Activated B cell treated with CpG ODN at 0.5 μM for 24 hours (primary cell): ENCODE measurements at regions not wholly inside any gene's neighbourhood (a gene's known extent, or its start where the extent isn't known, plus 50 kb on each side); places are given as distances from the start of the nearest gene placed in this dataset.

Experiments used
- ATAC-seq: fragments of 200-7000 bp; cut with Tn5 transposase; one replicate; pipeline ENCODE4 v1.10.0; 2021; ENCODE audit warnings: low read depth, mild to moderate bottlenecking, moderate library complexity
- CTCF ChIA-PET: fragments of 350-600 bp; sonication (Branson Sonifier 250); formaldehyde crosslinking; loops from one replicate; lab custom pipeline; 2021; ENCODE audit warnings: antibody characterized with exemption; lab: Charles Lee
- POLR2A ChIA-PET: fragments of 350-600 bp; sonication (Branson Sonifier 250); formaldehyde crosslinking; loops from one replicate; lab custom pipeline; 2021; ENCODE audit warnings: antibody characterized with exemption; lab: Charles Lee
- DNase-seq: peaks from one replicate; pipeline ENCODE4 v3.0.0; 2022
- H3K27ac Mint-ChIP-seq: one replicate; pipeline ENCODE4 v1.8.0; 2020; ENCODE audit warnings: mixed read lengths
- H3K27me3 Mint-ChIP-seq: one replicate; pipeline ENCODE4 v1.8.0; 2021; ENCODE audit warnings: mixed read lengths
- H3K36me3 Mint-ChIP-seq: one replicate; pipeline ENCODE4 v1.8.0; 2021; ENCODE audit warnings: low read depth, mixed read lengths
- H3K4me1 Mint-ChIP-seq: one replicate; pipeline ENCODE4 v1.8.0; 2021; ENCODE audit warnings: mixed read lengths
- H3K4me3 Mint-ChIP-seq: one replicate; pipeline ENCODE4 v1.8.0; 2020; ENCODE audit warnings: mild to moderate bottlenecking, mixed read lengths
- H3K9me3 Mint-ChIP-seq: one replicate; pipeline ENCODE4 v1.8.0; 2020; ENCODE audit warnings: mixed read lengths
- intact Hi-C: fragments of 100-400 bp; cut with micrococcal nuclease; formaldehyde crosslinking; loops from one replicate; pipeline ENCODE4 v1.15.1; 2024
- TF ChIP-seq, protein P1 (sequence below): fragments of 200-600 bp; IDR thresholded peaks from one replicate; pipeline ENCODE4 v1.8.0; 2022; ENCODE audit warnings: antibody characterized with exemption, mild to moderate bottlenecking

GRCh38 chr3:87426918-87427317 is 150.5 kb upstream of the POU1F1 start:
- ATAC-seq, result no peak
- intact Hi-C loops, result no loop called here
- Mint-ChIP-seq H3K36me3 (no peaks in the 10 kb centered on the region), H3K27ac (no peak overlapping the region), H3K9me3 (no peaks in the 10 kb centered on the region), H3K4me1 (no peaks in the 10 kb centered on the region), H3K27me3 (no peaks in the 10 kb centered on the region), H3K4me3 (no peak overlapping the region)
- ChIA-PET CTCF (no interaction called here), POLR2A (no interaction called here)
- TF ChIP-seq, protein P1, sequence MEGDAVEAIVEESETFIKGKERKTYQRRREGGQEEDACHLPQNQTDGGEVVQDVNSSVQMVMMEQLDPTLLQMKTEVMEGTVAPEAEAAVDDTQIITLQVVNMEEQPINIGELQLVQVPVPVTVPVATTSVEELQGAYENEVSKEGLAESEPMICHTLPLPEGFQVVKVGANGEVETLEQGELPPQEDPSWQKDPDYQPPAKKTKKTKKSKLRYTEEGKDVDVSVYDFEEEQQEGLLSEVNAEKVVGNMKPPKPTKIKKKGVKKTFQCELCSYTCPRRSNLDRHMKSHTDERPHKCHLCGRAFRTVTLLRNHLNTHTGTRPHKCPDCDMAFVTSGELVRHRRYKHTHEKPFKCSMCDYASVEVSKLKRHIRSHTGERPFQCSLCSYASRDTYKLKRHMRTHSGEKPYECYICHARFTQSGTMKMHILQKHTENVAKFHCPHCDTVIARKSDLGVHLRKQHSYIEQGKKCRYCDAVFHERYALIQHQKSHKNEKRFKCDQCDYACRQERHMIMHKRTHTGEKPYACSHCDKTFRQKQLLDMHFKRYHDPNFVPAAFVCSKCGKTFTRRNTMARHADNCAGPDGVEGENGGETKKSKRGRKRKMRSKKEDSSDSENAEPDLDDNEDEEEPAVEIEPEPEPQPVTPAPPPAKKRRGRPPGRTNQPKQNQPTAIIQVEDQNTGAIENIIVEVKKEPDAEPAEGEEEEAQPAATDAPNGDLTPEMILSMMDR, result no peak
- DNase-seq, result no peak

- no peak for DNase-seq
- no peak overlapping the region for H3K27ac Mint-ChIP-seq
- no peaks in the 10 kb centered on the region for H3K36me3 Mint-ChIP-seq
- CTCF ChIA-PET, result no interaction called here
- no peaks in the 10 kb centered on the region for H3K9me3 Mint-ChIP-seq
- H3K4me3 Mint-ChIP-seq, result no peak overlapping the region
- no peaks in the 10 kb centered on the region for H3K27me3 Mint-ChIP-seq
- POLR2A ChIA-PET, result no interaction called here
- intact Hi-C loops, result no loop called here
- ATAC-seq, result no peak
- no peaks in the 10 kb centered on the region for H3K4me1 Mint-ChIP-seq
- TF ChIP-seq, protein P1, result no peak
Measured at GRCh38 chr3:87425056-87425455, 148.7 kb upstream of the POU1F1 start.

DNA sequence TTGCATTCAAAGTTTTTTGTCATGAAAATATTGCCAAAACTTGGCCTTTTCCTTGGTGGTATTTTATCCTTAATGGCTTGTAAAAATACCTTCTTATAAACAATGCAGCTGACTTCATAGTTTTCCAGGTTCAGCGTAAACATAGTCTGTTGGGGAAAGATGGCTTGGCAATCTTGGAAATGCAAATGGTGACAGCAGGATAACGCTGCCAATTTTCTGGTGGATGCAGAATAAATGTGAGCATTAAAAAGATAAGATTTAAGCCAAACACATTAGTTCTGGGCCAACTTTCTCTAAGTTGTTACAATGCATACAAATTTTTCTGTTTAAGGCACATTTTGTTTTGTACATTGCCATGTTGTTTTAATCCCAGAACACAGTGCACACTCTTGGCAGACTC is 147.0 kb upstream of the POU1F1 start:
- intact Hi-C loops, result no loop called here
- CTCF ChIA-PET, result no interaction called here
- DNase-seq (no peak), ATAC-seq (no peak)
- no peaks in the 10 kb centered on the region for H3K27me3 Mint-ChIP-seq
- no peaks in the 10 kb centered on the region for H3K36me3 Mint-ChIP-seq
- H3K9me3 Mint-ChIP-seq, result no peaks in the 10 kb centered on the region
- no peak overlapping the region for H3K27ac Mint-ChIP-seq
- no peak overlapping the region for H3K4me3 Mint-ChIP-seq
- POLR2A ChIA-PET, result no interaction called here
- H3K4me1 Mint-ChIP-seq, result no peaks in the 10 kb centered on the region
- TF ChIP-seq, protein P1, result no peak

- CTCF ChIA-PET, result no interaction called here
- ATAC-seq (no peak), DNase-seq (no peak)
- no peaks in the 10 kb centered on the region for H3K36me3 Mint-ChIP-seq
- H3K9me3 Mint-ChIP-seq, result no peaks in the 10 kb centered on the region
- TF ChIP-seq, protein P1, result no peak
- no peaks in the 10 kb centered on the region for H3K27me3 Mint-ChIP-seq
- H3K27ac Mint-ChIP-seq, result no peak overlapping the region
- no peak overlapping the region for H3K4me3 Mint-ChIP-seq
- POLR2A ChIA-PET, result no interaction called here
- intact Hi-C loops, result no loop called here
- H3K4me1 Mint-ChIP-seq, result no peaks in the 10 kb centered on the region
Measured at GRCh38 chr3:87422333-87422732, 145.9 kb upstream of the POU1F1 start.

DNA sequence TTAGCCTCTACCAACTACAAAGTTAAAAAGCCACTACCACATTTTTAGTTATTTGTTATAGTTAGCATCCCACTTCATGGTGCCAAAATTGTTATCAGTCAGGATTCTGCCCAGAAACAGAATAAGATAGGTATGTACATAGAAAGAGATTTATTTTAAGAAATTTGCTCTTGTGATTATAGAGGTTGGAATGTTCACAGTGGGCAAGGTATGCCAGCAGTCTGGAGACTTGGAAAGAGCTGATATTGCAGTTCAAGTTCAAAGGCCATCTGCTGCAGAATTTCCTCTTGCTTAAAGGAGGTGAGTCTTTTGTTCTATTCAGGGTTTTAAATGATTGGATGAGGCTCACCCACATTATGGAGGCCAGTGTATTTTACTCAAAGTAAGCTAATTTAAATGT is 143.8 kb upstream of the POU1F1 start:
- Mint-ChIP-seq H3K9me3 (no peaks in the 10 kb centered on the region), H3K27me3 (no peaks in the 10 kb centered on the region), H3K27ac (no peak overlapping the region), H3K36me3 (no peaks in the 10 kb centered on the region), H3K4me1 (no peaks in the 10 kb centered on the region), H3K4me3 (no peak overlapping the region)
- intact Hi-C loops, result no loop called here
- ATAC-seq (no peak), DNase-seq (no peak)
- CTCF ChIA-PET, result no interaction called here
- POLR2A ChIA-PET, result no interaction called here
- TF ChIP-seq, protein P1, result no peak
